Upper lobe of left lung (tissue), 6 donors: ENCODE measurements at regions not wholly inside any gene's neighbourhood (a gene's known extent, or its start where the extent isn't known, plus 50 kb on each side); places are given as distances from the start of the nearest gene placed in this dataset.
A peak's percentile ranks its signal among the peaks of the same experiment; 100 is the strongest.
"Not testable (repeated sequence)": the region's sequence is repeated elsewhere in the genome, so short reads cannot be mapped to it uniquely, and the experiment has no call there.

ENCODE experiments used
- ATAC-seq, 2 donors: fragments of 200-7000 bp; cut with Tn5 transposase; one replicate each; pipeline ENCODE4 v1.9.1; 2022; ENCODE audit warnings: mild to moderate bottlenecking in 2 of 2, moderate library complexity in 2 of 2; ENCODE audit not compliant: low FRiP score in 2 of 2
- DNase-seq, 2 donors: peaks; one replicate each; pipeline ENCODE4 v3.0.0-alpha.2; 2019 to 2020
- H3K27ac ChIP-seq, 4 donors: fragments of 200-600 bp; sonication (generic); one replicate each; pipeline ENCODE4 v1.5.1; 2016 to 2019
- H3K27me3 ChIP-seq, 4 donors: fragments of 200-600 bp; sonication (generic); one replicate each; pipeline ENCODE4 v1.5.1; 2017 to 2019
- H3K36me3 ChIP-seq, 4 donors: fragments of 200-600 bp; sonication (generic); one replicate each; pipeline ENCODE4 v1.5.1; 2016 to 2019
- H3K4me1 ChIP-seq, 4 donors: fragments of 200-600 bp; sonication (generic); one replicate each; pipeline ENCODE4 v1.5.1; 2018 to 2019
- H3K4me3 ChIP-seq, 4 donors: fragments of 200-600 bp; sonication (generic); one replicate each; pipeline ENCODE4 v1.5.1; 2017 to 2019; ENCODE audit warnings: mild to moderate bottlenecking in 2 of 4, moderate library complexity in 1 of 4
- H3K9me3 ChIP-seq, 4 donors: fragments of 200-600 bp; sonication (generic); one replicate each; pipeline ENCODE4 v1.5.1; 2018 to 2019
- CTCF ChIP-seq, 6 experiments: fragments of 450-650 bp in 4 of 6; fragments of 200-600 bp in 2 of 6; sonication (generic) in 2 of 6; IDR thresholded peaks; one replicate each; pipeline ENCODE4 v1.5.1; 2016 to 2019; ENCODE audit warnings: antibody characterized with exemption in 6 of 6
- EP300 ChIP-seq, 4 donors: sonication (generic); formaldehyde crosslinking; IDR thresholded peaks; one replicate each; pipeline ENCODE4 v1.5.1; 2017; ENCODE audit warnings: antibody characterized with exemption in 4 of 4, control low read depth in 2 of 4
- POLR2A ChIP-seq, 4 donors: fragments of 450-650 bp; IDR thresholded peaks; one replicate each; pipeline ENCODE4 v1.5.1; 2016 to 2017; ENCODE audit warnings: antibody characterized with exemption in 4 of 4, mild to moderate bottlenecking in 2 of 4
- POLR2AphosphoS5 ChIP-seq, 2 donors: sonication (generic); formaldehyde crosslinking; IDR thresholded peaks; one replicate each; pipeline ENCODE4 v1.5.1; 2017; ENCODE audit warnings: antibody characterized with exemption in 2 of 2
- WGBS, 2 donors: methylation state at CpG; one replicate each; pipeline ENCODE4 v1.1.5; 2017 to 2018; 5-methylcytosine and 5-hydroxymethylcytosine counted together
- donor health status: DM: no; HTN: no; CAD: no; lungs with moderate emphysema.
- donor health status: DM: no; HTN: yes; CAD: no; lungs with severe emphysema.

- no peak for ATAC-seq
- DNase-seq = no peak
- Histone ChIP-seq H3K27ac (no peak overlapping the region), H3K9me3 (peaks cover 0 to 4% (median 0%) of the 10 kb centered on the region in 4 donors), H3K27me3 (no peaks in the 10 kb centered on the region), H3K4me1 (peaks cover 0 to 4% (median 0%) of the 10 kb centered on the region in 4 donors), H3K36me3 (no peaks in the 10 kb centered on the region), H3K4me3 (no peak overlapping the region)
- 57 to 77% methylated on average over 4 of the region's 4 CpGs for WGBS, 2 donors
- TF ChIP-seq CTCF (IDR thresholded peaks at IDR 0.05) (no peak), POLR2AphosphoS5 (IDR thresholded peaks at IDR 0.05) (no peak), EP300 (IDR thresholded peaks at IDR 0.05) (no peak), POLR2A (IDR thresholded peaks at IDR 0.05) (no peak)
Observed at GRCh38 chr9:79431019-79431679, 140.6 kb upstream of the TLE4 start.

GRCh38 chr9:79432485-79432884, 139.3 kb upstream of the TLE4 start:
- H3K9me3 ChIP-seq = no peaks in the 10 kb centered on the region
- H3K4me3 ChIP-seq = no peak overlapping the region
- peaks cover 0 to 4% (median 0%) of the 10 kb centered on the region in 4 donors for H3K4me1 ChIP-seq
- WGBS, 2 donors = 96 to 98% methylated on average over 1 of the region's 1 CpG
- no peak overlapping the region for H3K27ac ChIP-seq
- no peaks in the 10 kb centered on the region for H3K36me3 ChIP-seq
- no peaks in the 10 kb centered on the region for H3K27me3 ChIP-seq
- no peak for DNase-seq
- no peak for ATAC-seq
- TF ChIP-seq CTCF (IDR thresholded peaks at IDR 0.05) (no peak), POLR2AphosphoS5 (IDR thresholded peaks at IDR 0.05) (no peak), EP300 (IDR thresholded peaks at IDR 0.05) (no peak), POLR2A (IDR thresholded peaks at IDR 0.05) (no peak)

GRCh38 chr9:79433703-79434102, 138.1 kb upstream of the TLE4 start:
- H3K9me3 ChIP-seq = no peaks in the 10 kb centered on the region
- no peak overlapping the region for H3K4me3 ChIP-seq
- DNase-seq (no peak), ATAC-seq (no peak)
- no peaks in the 10 kb centered on the region for H3K27me3 ChIP-seq
- peaks cover 0 to 4% (median 0%) of the 10 kb centered on the region in 4 donors for H3K4me1 ChIP-seq
- TF ChIP-seq EP300 (IDR thresholded peaks at IDR 0.05) (no peak), CTCF (IDR thresholded peaks at IDR 0.05) (no peak), POLR2AphosphoS5 (IDR thresholded peaks at IDR 0.05) (no peak), POLR2A (IDR thresholded peaks at IDR 0.05) (no peak)
- no peaks in the 10 kb centered on the region for H3K36me3 ChIP-seq
- no peak overlapping the region for H3K27ac ChIP-seq

- peak overlapping the region in 1 of 4 donors; percentile 24 for H3K4me3 ChIP-seq
- H3K4me1 ChIP-seq, H3K9me3 ChIP-seq, H3K27me3 ChIP-seq, H3K36me3 ChIP-seq, H3K27ac ChIP-seq, ATAC-seq: not testable (repeated sequence)
- peak in 1 of 2 donors; percentile 56 for DNase-seq
- 15 to 30% methylated on average over 7 to 18 of the region's 19 CpGs for WGBS, 2 donors
Observed at GRCh38 chr9:79439221-79439620, 132.5 kb upstream of the TLE4 start.

- Histone ChIP-seq H3K27me3 (no peaks in the 10 kb centered on the region), H3K4me1 (peaks cover 0 to 5% (median 0%) of the 10 kb centered on the region in 4 donors), H3K4me3 (no peak overlapping the region), H3K36me3 (no peaks in the 10 kb centered on the region), H3K9me3 (no peaks in the 10 kb centered on the region), H3K27ac (no peak overlapping the region)
- no peak for ATAC-seq
- 42 to 51% methylated on average over 4 of the region's 4 CpGs for WGBS, 2 donors
- TF ChIP-seq POLR2A (IDR thresholded peaks at IDR 0.05) (no peak), CTCF (IDR thresholded peaks at IDR 0.05) (no peak), EP300 (IDR thresholded peaks at IDR 0.05) (no peak), POLR2AphosphoS5 (IDR thresholded peaks at IDR 0.05) (no peak)
- no peak for DNase-seq
Observed at GRCh38 chr9:79446523-79447307, 125.0 kb upstream of the TLE4 start.
